ENCODE measurements at regions not wholly inside any gene's neighbourhood (a gene's known extent, or its start where the extent isn't known, plus 50 kb on each side); places are given as distances from the start of the nearest gene placed in this dataset.

DNA sequence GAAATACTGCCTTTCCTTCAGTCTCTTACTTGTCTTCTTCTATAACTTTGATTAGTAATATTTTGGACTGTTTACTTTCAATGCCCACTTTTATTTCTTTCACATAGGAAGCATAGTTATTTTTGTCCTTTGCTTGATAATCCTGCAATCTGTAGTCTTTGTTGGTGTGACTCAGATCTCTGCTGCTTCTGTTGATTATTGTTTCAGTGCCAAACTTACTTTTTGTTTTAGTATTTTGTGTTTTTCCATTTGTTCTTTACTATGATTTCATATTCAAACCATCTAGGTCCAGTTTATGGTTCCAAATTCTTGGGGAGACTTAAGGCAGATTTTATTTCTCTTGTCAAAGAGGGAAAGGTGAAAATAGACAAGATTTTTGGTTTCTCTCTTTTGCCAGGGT is 399.9 kb downstream of the HLX start:
- TF ChIP-seq, protein P1, sequence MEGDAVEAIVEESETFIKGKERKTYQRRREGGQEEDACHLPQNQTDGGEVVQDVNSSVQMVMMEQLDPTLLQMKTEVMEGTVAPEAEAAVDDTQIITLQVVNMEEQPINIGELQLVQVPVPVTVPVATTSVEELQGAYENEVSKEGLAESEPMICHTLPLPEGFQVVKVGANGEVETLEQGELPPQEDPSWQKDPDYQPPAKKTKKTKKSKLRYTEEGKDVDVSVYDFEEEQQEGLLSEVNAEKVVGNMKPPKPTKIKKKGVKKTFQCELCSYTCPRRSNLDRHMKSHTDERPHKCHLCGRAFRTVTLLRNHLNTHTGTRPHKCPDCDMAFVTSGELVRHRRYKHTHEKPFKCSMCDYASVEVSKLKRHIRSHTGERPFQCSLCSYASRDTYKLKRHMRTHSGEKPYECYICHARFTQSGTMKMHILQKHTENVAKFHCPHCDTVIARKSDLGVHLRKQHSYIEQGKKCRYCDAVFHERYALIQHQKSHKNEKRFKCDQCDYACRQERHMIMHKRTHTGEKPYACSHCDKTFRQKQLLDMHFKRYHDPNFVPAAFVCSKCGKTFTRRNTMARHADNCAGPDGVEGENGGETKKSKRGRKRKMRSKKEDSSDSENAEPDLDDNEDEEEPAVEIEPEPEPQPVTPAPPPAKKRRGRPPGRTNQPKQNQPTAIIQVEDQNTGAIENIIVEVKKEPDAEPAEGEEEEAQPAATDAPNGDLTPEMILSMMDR (IDR thresholded peaks at IDR 0.05) = no peak
- TF ChIP-seq POLR2A (IDR thresholded peaks at IDR 0.05) = no peak

Measured in Peyer's patch (tissue), 4 donors.